ENCODE measurements at regions not wholly inside any gene's neighbourhood (a gene's known extent, or its start where the extent isn't known, plus 50 kb on each side); places are given as distances from the start of the nearest gene placed in this dataset.
A peak's percentile ranks its signal among the peaks of the same experiment; 100 is the strongest.
"Not testable (repeated sequence)": the region's sequence is repeated elsewhere in the genome, so short reads cannot be mapped to it uniquely, and the experiment has no call there.

- no peak for DNase-seq
Observed at GRCh38 chr4:145293658-145294057, 113.3 kb upstream of the OTUD4 start.

GRCh38 chr4:145290955-145291354 is 110.6 kb upstream of the OTUD4 start:
- no peak for DNase-seq

GRCh38 chr4:145289403-145290076 is 109.2 kb upstream of the OTUD4 start:
- no peak for DNase-seq

- DNase-seq, result no peak
Observed at GRCh38 chr4:145287351-145287750, 107.0 kb upstream of the OTUD4 start.

GRCh38 chr4:145285928-145286327 is 105.5 kb upstream of the OTUD4 start:
- no peak for DNase-seq

GRCh38 chr4:145283909-145284308 is 103.5 kb upstream of the OTUD4 start:
- DNase-seq, result no peak

- no peak for DNase-seq
Observed at GRCh38 chr4:145281951-145282350, 101.6 kb upstream of the OTUD4 start.

GRCh38 chr4:145281224-145281623 is 100.8 kb upstream of the OTUD4 start:
- no peak for DNase-seq

- DNase-seq, result no peak
Observed at GRCh38 chr4:145280541-145280940, 100.2 kb upstream of the OTUD4 start.

- DNase-seq, result no peak
Observed at GRCh38 chr4:145279122-145279960, 99.0 kb upstream of the OTUD4 start.

- DNase-seq, result no peak
Observed at GRCh38 chr4:145278341-145279121, 98.1 kb upstream of the OTUD4 start.

- DNase-seq, result no peak
Observed at GRCh38 chr4:145277011-145277410, 96.6 kb upstream of the OTUD4 start.

GRCh38 chr4:145276050-145276449 is 95.7 kb upstream of the OTUD4 start:
- DNase-seq, result no peak

- no peak for DNase-seq
Observed at GRCh38 chr4:145271194-145271593, 90.8 kb upstream of the OTUD4 start.

- no peak for DNase-seq
Observed at GRCh38 chr4:145266881-145267280, 86.5 kb upstream of the OTUD4 start.

- no peak for DNase-seq
Observed at GRCh38 chr4:145260091-145260490, 79.7 kb upstream of the OTUD4 start.

- DNase-seq, result not testable (repeated sequence)
Observed at GRCh38 chr4:145255311-145255710, 74.9 kb upstream of the OTUD4 start.

GRCh38 chr4:145252190-145252589 is 71.8 kb upstream of the OTUD4 start:
- no peak for DNase-seq

GRCh38 chr4:145251391-145251790 is 71.0 kb upstream of the OTUD4 start:
- no peak for DNase-seq

GRCh38 chr4:145248971-145249370 is 68.6 kb upstream of the OTUD4 start:
- DNase-seq, result no peak

GRCh38 chr4:145248502-145248901 is 68.1 kb upstream of the OTUD4 start:
- DNase-seq, result no peak

- peak; percentile 53 for DNase-seq
Observed at GRCh38 chr4:145234091-145234706, 53.8 kb upstream of the OTUD4 start.
